Thoracic aorta (tissue), 2 donors: ENCODE measurements at regions not wholly inside any gene's neighbourhood (a gene's known extent, or its start where the extent isn't known, plus 50 kb on each side); places are given as distances from the start of the nearest gene placed in this dataset.

Source experiments
- ATAC-seq: fragments of 150-250 bp; one replicate; pipeline ENCODE4 v1.8.0; 2017; ENCODE audit warnings: low read depth; ENCODE audit not compliant: insufficient number of reproducible peaks, low FRiP score
- DNase-seq: peaks from one replicate; pipeline ENCODE4 v3.0.0-alpha.2; 2020; ENCODE audit warnings: low spot score
- H3K27ac ChIP-seq, 2 donors: fragments of 200-600 bp; sonication (generic); 1 replicate in 1 of 2; 2 replicates in 1 of 2; pipeline ENCODE4 v1.5.1; 2016; ENCODE audit warnings: mild to moderate bottlenecking in 2 of 2, moderate library complexity in 2 of 2
- H3K27me3 ChIP-seq: fragments of 200-600 bp; sonication (generic); replicated peaks from 2 replicates; pipeline ENCODE4 v1.6.0; 2016; ENCODE audit warnings: mild to moderate bottlenecking; ENCODE audit not compliant: insufficient read depth
- H3K36me3 ChIP-seq: fragments of 200-600 bp; sonication (generic); one replicate; pipeline ENCODE4 v1.5.1; 2016
- H3K4me1 ChIP-seq, 2 donors: fragments of 200-600 bp; sonication (generic); 1 replicate in 1 of 2; 2 replicates in 1 of 2; pipeline versions ENCODE4 v1.5.1 to v1.6.0; 2016; ENCODE audit warnings: low read depth in 2 of 2, mild to moderate bottlenecking in 1 of 2; ENCODE audit not compliant: control insufficient read depth in 1 of 2
- H3K4me3 ChIP-seq: fragments of 200-600 bp; sonication (generic); 2 replicates; pipeline ENCODE4 v1.5.1; 2016; ENCODE audit warnings: mild to moderate bottlenecking
- H3K9me3 ChIP-seq: fragments of 200-600 bp; sonication (generic); 2 replicates; pipeline ENCODE4 v1.5.1; 2016
- CTCF ChIP-seq: fragments of 200-600 bp; sonication (generic); IDR thresholded peaks from one replicate; pipeline ENCODE4 v1.5.1; 2019; ENCODE audit warnings: antibody characterized with exemption

GRCh38 chr10:64303566-64303965 is 782.4 kb downstream of the REEP3 start:
- Histone ChIP-seq H3K4me1 (no peaks in the 10 kb centered on the region), H3K36me3 (no peaks in the 10 kb centered on the region), H3K27ac (no peak overlapping the region), H3K27me3 (no peaks in the 10 kb centered on the region), H3K4me3 (no peak overlapping the region), H3K9me3 (no peaks in the 10 kb centered on the region)
- no peak for TF ChIP-seq CTCF
- DNase-seq (no peak), ATAC-seq (no peak)

GRCh38 chr10:64306729-64307327 is 785.6 kb downstream of the REEP3 start:
- Histone ChIP-seq H3K4me1 (no peaks in the 10 kb centered on the region), H3K9me3 (no peaks in the 10 kb centered on the region), H3K36me3 (no peaks in the 10 kb centered on the region), H3K27ac (no peak overlapping the region), H3K27me3 (no peaks in the 10 kb centered on the region), H3K4me3 (no peak overlapping the region)
- no peak for TF ChIP-seq CTCF
- no peak for DNase-seq
- no peak for ATAC-seq

GRCh38 chr10:64312876-64313275 is 791.7 kb downstream of the REEP3 start:
- no peak for TF ChIP-seq CTCF
- no peak for ATAC-seq
- Histone ChIP-seq H3K36me3 (no peaks in the 10 kb centered on the region), H3K27ac (no peak overlapping the region), H3K4me3 (no peak overlapping the region), H3K4me1 (no peaks in the 10 kb centered on the region), H3K27me3 (no peaks in the 10 kb centered on the region), H3K9me3 (no peaks in the 10 kb centered on the region)
- DNase-seq = no peak

GRCh38 chr10:64313967-64314366 is 792.8 kb downstream of the REEP3 start:
- H3K4me1 ChIP-seq = no peaks in the 10 kb centered on the region
- no peaks in the 10 kb centered on the region for H3K9me3 ChIP-seq
- DNase-seq = no peak
- no peak for ATAC-seq
- no peaks in the 10 kb centered on the region for H3K27me3 ChIP-seq
- no peak for TF ChIP-seq CTCF
- no peak overlapping the region for H3K27ac ChIP-seq
- H3K36me3 ChIP-seq = no peaks in the 10 kb centered on the region
- H3K4me3 ChIP-seq = no peak overlapping the region

- no peak for ATAC-seq
- no peaks in the 10 kb centered on the region for H3K9me3 ChIP-seq
- DNase-seq = no peak
- no peak overlapping the region for H3K4me3 ChIP-seq
- H3K4me1 ChIP-seq = no peaks in the 10 kb centered on the region
- H3K27me3 ChIP-seq = no peaks in the 10 kb centered on the region
- no peaks in the 10 kb centered on the region for H3K36me3 ChIP-seq
- TF ChIP-seq CTCF = no peak
- no peak overlapping the region for H3K27ac ChIP-seq
Measured at GRCh38 chr10:64316416-64316815, 795.2 kb downstream of the REEP3 start.
